Spleen (tissue), 7 donors: ENCODE measurements at regions not wholly inside any gene's neighbourhood (a gene's known extent, or its start where the extent isn't known, plus 50 kb on each side); places are given as distances from the start of the nearest gene placed in this dataset.

ENCODE experiments used
- POLR2AphosphoS5 ChIP-seq, 3 donors: sonication (generic); formaldehyde crosslinking; IDR thresholded peaks; one replicate each; pipeline ENCODE4 v1.5.1; 2017; ENCODE audit warnings: antibody characterized with exemption in 3 of 3
- TF ChIP-seq, protein P1 (sequence below), 11 experiments: fragments of 200-600 bp in 7 of 11; fragments of 450-650 bp in 4 of 11; sonication (generic) in 4 of 11; IDR thresholded peaks in 8 of 11; conservative IDR thresholded peaks in 3 of 11; 1 replicate in 7 of 11; 2 replicates in 4 of 11; pipeline versions ENCODE4 v1.4.0 to v1.8.0; 2016 to 2021; ENCODE audit warnings: antibody characterized with exemption in 11 of 11, inconsistent platforms in 4 of 11, mild to moderate bottlenecking in 1 of 11
- donor health status: DM: no; HTN: no; CAD: no; lungs with moderate emphysema.
- donor health status: DM: no; HTN: no; CAD: no.
- donor health status: DM: no; HTN: no; CAD: no.

DNA sequence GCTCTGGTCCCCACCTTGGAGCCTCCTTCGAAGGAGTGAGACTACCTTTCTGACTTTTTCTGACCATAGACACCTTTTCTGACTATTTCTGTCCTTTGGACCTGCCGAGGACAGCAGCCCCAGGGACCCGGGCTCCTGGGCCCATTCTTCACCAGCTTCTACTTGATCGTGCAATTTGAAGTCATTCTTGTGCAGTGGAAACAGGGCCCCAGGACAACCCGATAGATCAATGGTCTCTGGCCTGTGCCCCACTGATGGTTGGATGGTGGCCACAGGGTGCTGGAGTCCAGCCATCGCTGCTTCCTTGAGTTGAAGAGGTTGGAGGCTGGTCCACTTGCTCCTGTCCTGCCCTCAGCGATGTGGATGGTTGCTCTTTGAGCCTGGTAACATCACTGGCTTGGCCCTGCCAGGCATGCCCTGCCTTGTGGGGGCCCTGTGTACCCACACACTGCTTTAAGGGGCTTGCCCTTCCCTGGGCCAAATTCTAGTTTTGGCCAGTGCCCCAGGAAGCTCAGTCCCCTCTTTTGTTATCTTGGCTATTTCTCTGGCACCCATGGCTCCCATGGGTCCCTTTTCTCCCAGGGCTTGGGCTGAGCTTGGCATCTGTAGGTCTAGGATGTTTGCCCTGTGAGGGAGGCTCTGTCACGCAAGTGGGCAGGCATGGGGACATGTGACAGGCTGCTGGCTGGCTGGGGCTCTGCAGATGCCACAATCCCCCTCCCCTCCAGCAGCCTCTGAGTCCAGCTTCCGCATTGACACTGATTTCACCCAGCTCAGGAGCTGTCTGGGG, 375.6 kb upstream of the NUPR2 start:
- TF ChIP-seq, protein P1, sequence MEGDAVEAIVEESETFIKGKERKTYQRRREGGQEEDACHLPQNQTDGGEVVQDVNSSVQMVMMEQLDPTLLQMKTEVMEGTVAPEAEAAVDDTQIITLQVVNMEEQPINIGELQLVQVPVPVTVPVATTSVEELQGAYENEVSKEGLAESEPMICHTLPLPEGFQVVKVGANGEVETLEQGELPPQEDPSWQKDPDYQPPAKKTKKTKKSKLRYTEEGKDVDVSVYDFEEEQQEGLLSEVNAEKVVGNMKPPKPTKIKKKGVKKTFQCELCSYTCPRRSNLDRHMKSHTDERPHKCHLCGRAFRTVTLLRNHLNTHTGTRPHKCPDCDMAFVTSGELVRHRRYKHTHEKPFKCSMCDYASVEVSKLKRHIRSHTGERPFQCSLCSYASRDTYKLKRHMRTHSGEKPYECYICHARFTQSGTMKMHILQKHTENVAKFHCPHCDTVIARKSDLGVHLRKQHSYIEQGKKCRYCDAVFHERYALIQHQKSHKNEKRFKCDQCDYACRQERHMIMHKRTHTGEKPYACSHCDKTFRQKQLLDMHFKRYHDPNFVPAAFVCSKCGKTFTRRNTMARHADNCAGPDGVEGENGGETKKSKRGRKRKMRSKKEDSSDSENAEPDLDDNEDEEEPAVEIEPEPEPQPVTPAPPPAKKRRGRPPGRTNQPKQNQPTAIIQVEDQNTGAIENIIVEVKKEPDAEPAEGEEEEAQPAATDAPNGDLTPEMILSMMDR (IDR thresholded peaks at IDR 0.05 in 8 of 11, conservative IDR thresholded peaks at IDR 0.05 in 3 of 11) = no peak
- no peak for TF ChIP-seq POLR2AphosphoS5 (IDR thresholded peaks at IDR 0.05)
